Adrenal gland (tissue), 5 donors: ENCODE measurements at regions not wholly inside any gene's neighbourhood (a gene's known extent, or its start where the extent isn't known, plus 50 kb on each side); places are given as distances from the start of the nearest gene placed in this dataset.

Experiments used
- POLR2A ChIP-seq, 2 donors: fragments of 450-650 bp; IDR thresholded peaks; one replicate each; pipeline ENCODE4 v1.6.1; 2017; ENCODE audit warnings: antibody characterized with exemption in 2 of 2, mild to moderate bottlenecking in 2 of 2, moderate library complexity in 1 of 2
- TF ChIP-seq, protein P1 (sequence below), 6 experiments: fragments of 450-650 bp in 4 of 6; fragments of 200-600 bp in 2 of 6; sonication (generic) in 1 of 6; IDR thresholded peaks; 1 replicate in 5 of 6; 2 replicates in 1 of 6; pipeline versions ENCODE4 v1.5.1 to v1.8.0; 2016 to 2021; ENCODE audit warnings: antibody characterized with exemption in 6 of 6, mild to moderate bottlenecking in 2 of 6, moderate library complexity in 1 of 6
- donor health status: DM: no; HTN: no; CAD: no.

DNA sequence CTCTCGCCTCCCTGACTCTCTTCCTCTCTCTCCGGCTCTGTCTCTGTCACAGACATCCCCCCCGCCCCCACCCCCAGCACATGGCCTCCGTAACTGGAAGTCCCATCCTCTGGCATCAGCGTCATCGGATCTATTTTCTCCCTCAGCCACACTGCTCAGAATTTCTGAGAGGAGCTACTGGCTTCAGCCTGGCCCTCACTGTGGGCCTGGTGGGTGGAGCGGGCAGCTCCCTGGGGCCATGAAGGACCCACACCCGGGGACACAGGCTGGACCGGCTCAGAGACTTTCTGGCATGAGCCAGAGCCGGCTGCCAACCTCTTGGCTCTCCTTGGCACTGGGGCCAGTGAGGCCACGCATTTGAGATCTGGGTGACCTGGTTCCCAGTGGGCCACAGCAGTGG is 61.2 kb upstream of the CASZ1 start:
- TF ChIP-seq, protein P1, sequence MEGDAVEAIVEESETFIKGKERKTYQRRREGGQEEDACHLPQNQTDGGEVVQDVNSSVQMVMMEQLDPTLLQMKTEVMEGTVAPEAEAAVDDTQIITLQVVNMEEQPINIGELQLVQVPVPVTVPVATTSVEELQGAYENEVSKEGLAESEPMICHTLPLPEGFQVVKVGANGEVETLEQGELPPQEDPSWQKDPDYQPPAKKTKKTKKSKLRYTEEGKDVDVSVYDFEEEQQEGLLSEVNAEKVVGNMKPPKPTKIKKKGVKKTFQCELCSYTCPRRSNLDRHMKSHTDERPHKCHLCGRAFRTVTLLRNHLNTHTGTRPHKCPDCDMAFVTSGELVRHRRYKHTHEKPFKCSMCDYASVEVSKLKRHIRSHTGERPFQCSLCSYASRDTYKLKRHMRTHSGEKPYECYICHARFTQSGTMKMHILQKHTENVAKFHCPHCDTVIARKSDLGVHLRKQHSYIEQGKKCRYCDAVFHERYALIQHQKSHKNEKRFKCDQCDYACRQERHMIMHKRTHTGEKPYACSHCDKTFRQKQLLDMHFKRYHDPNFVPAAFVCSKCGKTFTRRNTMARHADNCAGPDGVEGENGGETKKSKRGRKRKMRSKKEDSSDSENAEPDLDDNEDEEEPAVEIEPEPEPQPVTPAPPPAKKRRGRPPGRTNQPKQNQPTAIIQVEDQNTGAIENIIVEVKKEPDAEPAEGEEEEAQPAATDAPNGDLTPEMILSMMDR (IDR thresholded peaks at IDR 0.05): no peak
- no peak for TF ChIP-seq POLR2A (IDR thresholded peaks at IDR 0.05)
